Stimulated activated naive CD8-positive, alpha-beta T cell treated with anti-CD3 and anti-CD28 coated beads, Interleukin-15, Interleukin-2, amounts not matched to agents 100 ng/mL and 50 ng/mL, for 24 hours (primary cell): ENCODE measurements at regions not wholly inside any gene's neighbourhood (a gene's known extent, or its start where the extent isn't known, plus 50 kb on each side); places are given as distances from the start of the nearest gene placed in this dataset.

ENCODE experiments used
- H3K27ac Mint-ChIP-seq: one replicate; pipeline ENCODE4 v1.8.0; 2021; ENCODE audit warnings: mild to moderate bottlenecking, mixed read lengths
- H3K27me3 Mint-ChIP-seq: one replicate; pipeline ENCODE4 v1.8.0; 2021; ENCODE audit warnings: mixed read lengths
- H3K36me3 Mint-ChIP-seq: one replicate; pipeline ENCODE4 v1.8.0; 2021; ENCODE audit warnings: low read depth, mixed read lengths
- H3K4me1 Mint-ChIP-seq: one replicate; pipeline ENCODE4 v1.8.0; 2021; ENCODE audit warnings: low read depth, mixed read lengths
- H3K4me3 Mint-ChIP-seq: one replicate; pipeline ENCODE4 v1.8.0; 2021; ENCODE audit warnings: mild to moderate bottlenecking, mixed read lengths
- H3K9me3 Mint-ChIP-seq: one replicate; pipeline ENCODE4 v1.8.0; 2021; ENCODE audit warnings: mixed read lengths

- H3K27me3 Mint-ChIP-seq = no peaks in the 10 kb centered on the region
- H3K27ac Mint-ChIP-seq = no peak overlapping the region
- H3K36me3 Mint-ChIP-seq = no peaks in the 10 kb centered on the region
- H3K4me1 Mint-ChIP-seq = peaks cover 56% of the 10 kb centered on the region
- H3K9me3 Mint-ChIP-seq = no peaks in the 10 kb centered on the region
- H3K4me3 Mint-ChIP-seq = no peak overlapping the region
Observed at GRCh38 chr7:21359163-21359562, 68.7 kb upstream of the SP4 start.

GRCh38 chr7:21361413-21362125, 66.3 kb upstream of the SP4 start:
- Mint-ChIP-seq H3K4me1 (peaks cover 52% of the 10 kb centered on the region), H3K36me3 (no peaks in the 10 kb centered on the region), H3K27ac (no peak overlapping the region), H3K27me3 (no peaks in the 10 kb centered on the region), H3K4me3 (no peak overlapping the region), H3K9me3 (no peaks in the 10 kb centered on the region)

- H3K4me3 Mint-ChIP-seq = no peak overlapping the region
- no peaks in the 10 kb centered on the region for H3K27me3 Mint-ChIP-seq
- H3K9me3 Mint-ChIP-seq = no peaks in the 10 kb centered on the region
- no peak overlapping the region for H3K27ac Mint-ChIP-seq
- peaks cover 42% of the 10 kb centered on the region for H3K4me1 Mint-ChIP-seq
- H3K36me3 Mint-ChIP-seq = no peaks in the 10 kb centered on the region
Observed at GRCh38 chr7:21364801-21365271, 63.0 kb upstream of the SP4 start.

- no peaks in the 10 kb centered on the region for H3K9me3 Mint-ChIP-seq
- no peaks in the 10 kb centered on the region for H3K36me3 Mint-ChIP-seq
- peaks cover 48% of the 10 kb centered on the region for H3K4me1 Mint-ChIP-seq
- no peaks in the 10 kb centered on the region for H3K27me3 Mint-ChIP-seq
- H3K27ac Mint-ChIP-seq = no peak overlapping the region
- H3K4me3 Mint-ChIP-seq = no peak overlapping the region
Observed at GRCh38 chr7:21365866-21366624, 61.8 kb upstream of the SP4 start.

GRCh38 chr7:21367081-21367480, 60.8 kb upstream of the SP4 start:
- Mint-ChIP-seq H3K4me3 (no peak overlapping the region), H3K27ac (no peak overlapping the region), H3K4me1 (peaks cover 41% of the 10 kb centered on the region), H3K36me3 (no peaks in the 10 kb centered on the region), H3K27me3 (no peaks in the 10 kb centered on the region), H3K9me3 (no peaks in the 10 kb centered on the region)

- Mint-ChIP-seq H3K4me1 (peaks cover 41% of the 10 kb centered on the region), H3K36me3 (no peaks in the 10 kb centered on the region), H3K27ac (no peak overlapping the region), H3K27me3 (no peaks in the 10 kb centered on the region), H3K4me3 (no peak overlapping the region), H3K9me3 (no peaks in the 10 kb centered on the region)
Observed at GRCh38 chr7:21367537-21367936, 60.3 kb upstream of the SP4 start.

- Mint-ChIP-seq H3K27me3 (no peaks in the 10 kb centered on the region), H3K4me3 (no peak overlapping the region), H3K4me1 (peaks cover 41% of the 10 kb centered on the region), H3K36me3 (no peaks in the 10 kb centered on the region), H3K9me3 (no peaks in the 10 kb centered on the region), H3K27ac (no peak overlapping the region)
Observed at GRCh38 chr7:21368317-21368716, 59.6 kb upstream of the SP4 start.

- no peak overlapping the region for H3K27ac Mint-ChIP-seq
- no peaks in the 10 kb centered on the region for H3K9me3 Mint-ChIP-seq
- peaks cover 29% of the 10 kb centered on the region for H3K4me1 Mint-ChIP-seq
- no peaks in the 10 kb centered on the region for H3K27me3 Mint-ChIP-seq
- H3K4me3 Mint-ChIP-seq = no peak overlapping the region
- no peaks in the 10 kb centered on the region for H3K36me3 Mint-ChIP-seq
Observed at GRCh38 chr7:21370283-21370982, 57.5 kb upstream of the SP4 start.

GRCh38 chr7:21371360-21371759, 56.5 kb upstream of the SP4 start:
- no peak overlapping the region for H3K4me3 Mint-ChIP-seq
- H3K27me3 Mint-ChIP-seq = no peaks in the 10 kb centered on the region
- H3K4me1 Mint-ChIP-seq = peaks cover 20% of the 10 kb centered on the region
- no peak overlapping the region for H3K27ac Mint-ChIP-seq
- H3K9me3 Mint-ChIP-seq = no peaks in the 10 kb centered on the region
- H3K36me3 Mint-ChIP-seq = no peaks in the 10 kb centered on the region

- Mint-ChIP-seq H3K27me3 (no peaks in the 10 kb centered on the region), H3K36me3 (no peaks in the 10 kb centered on the region), H3K4me1 (peaks cover 11% of the 10 kb centered on the region), H3K9me3 (peaks cover 15% of the 10 kb centered on the region), H3K4me3 (no peak overlapping the region), H3K27ac (no peak overlapping the region)
Observed at GRCh38 chr7:21373031-21373430, 54.9 kb upstream of the SP4 start.

- Mint-ChIP-seq H3K9me3 (peaks cover 15% of the 10 kb centered on the region), H3K4me1 (peaks cover 11% of the 10 kb centered on the region), H3K4me3 (no peak overlapping the region), H3K27ac (no peak overlapping the region), H3K36me3 (no peaks in the 10 kb centered on the region), H3K27me3 (no peaks in the 10 kb centered on the region)
Observed at GRCh38 chr7:21374134-21374533, 53.7 kb upstream of the SP4 start.

GRCh38 chr7:21377545-21377944, 50.3 kb upstream of the SP4 start:
- no peak overlapping the region for H3K4me3 Mint-ChIP-seq
- peaks cover 4% of the 10 kb centered on the region for H3K4me1 Mint-ChIP-seq
- H3K36me3 Mint-ChIP-seq = no peaks in the 10 kb centered on the region
- H3K27ac Mint-ChIP-seq = no peak overlapping the region
- H3K9me3 Mint-ChIP-seq = peaks cover 15% of the 10 kb centered on the region
- no peaks in the 10 kb centered on the region for H3K27me3 Mint-ChIP-seq
